HepG2 (cell line): ENCODE measurements at regions not wholly inside any gene's neighbourhood (a gene's known extent, or its start where the extent isn't known, plus 50 kb on each side); places are given as distances from the start of the nearest gene placed in this dataset.
A peak's percentile ranks its signal among the peaks of the same experiment; 100 is the strongest.

ENCODE experiments used
- ATAC-seq: fragments of 200-7000 bp; cut with Tn5 transposase; 3 replicates; pipeline ENCODE4 v1.9.1; 2020; ENCODE audit warnings: mild to moderate bottlenecking, moderate library complexity
- BruUV-seq: library from RNA; stranded (reverse); fragments of 400-500 nt; replicated peaks from 2 replicates; lab custom pipeline; 2021; lab: Mats Ljungman, UMichigan
- CTCF ChIA-PET: fragments of 300-600 bp; formaldehyde crosslinking; extraction: SDS; loops from one replicate; lab custom pipeline; 2021; ENCODE audit warnings: low total read pairs, inconsistent platforms, low intra/inter-chr PET ratio; lab: Yijun Ruan, JAX
- POLR2A ChIA-PET: fragments of 350-600 bp; sonication (Branson Sonifier 250); formaldehyde crosslinking; loops from one replicate; lab custom pipeline; 2020; ENCODE audit warnings: antibody characterized with exemption, inconsistent platforms; lab: Yijun Ruan, JAX
- DNase-seq: peaks from one replicate; pipeline ENCODE4 v3.0.0-alpha.2; 2015; ENCODE audit warnings: low spot score
- FAIRE-seq: peaks from 3 replicates; lab custom pipeline; 2011; peaks lifted over from hg19 to GRCh38; lab: Jason Lieb, UNC
- H2AFZ ChIP-seq: one replicate; pipeline ENCODE4 v1.6.1; 2011; ENCODE audit warnings: low read length, inconsistent platforms
- H3K27ac ChIP-seq: fragments of 300-600 bp; 3 replicates; pipeline ENCODE4 v1.8.0; 2011; ENCODE audit warnings: mixed run types, mild to moderate bottlenecking, mixed read lengths, low read length, inconsistent platforms; ENCODE audit not compliant: insufficient read depth; ENCODE audit errors: extremely low read length
- H3K27me3 ChIP-seq, 2 experiments: fragments of 200-600 bp in 1 of 2; 2 replicates in 1 of 2; 3 replicates in 1 of 2; pipeline versions ENCODE4 v1.6.0 to v1.8.0; 2011; ENCODE audit warnings: low read length in 2 of 2, mild to moderate bottlenecking in 2 of 2, moderate library complexity in 2 of 2, inconsistent platforms in 1 of 2; ENCODE audit not compliant: insufficient read depth in 2 of 2, control insufficient read depth in 1 of 2
- H3K36me3 ChIP-seq, 2 experiments: fragments of 200-600 bp in 1 of 2; replicated peaks in 1 of 2; 2 replicates in 1 of 2; 3 replicates in 1 of 2; pipeline versions ENCODE4 v1.5.1 to v1.8.0; 2011; ENCODE audit warnings: low read length in 2 of 2, inconsistent platforms in 1 of 2; ENCODE audit not compliant: insufficient read depth in 2 of 2, control insufficient read depth in 1 of 2
- H3K4me1 ChIP-seq: 2 replicates; pipeline ENCODE4 v1.5.1; 2012; ENCODE audit warnings: low read length, inconsistent platforms; ENCODE audit not compliant: insufficient read depth
- H3K4me2 ChIP-seq: 2 replicates; pipeline ENCODE4 v1.6.0; 2011; ENCODE audit warnings: low read depth, low read length, inconsistent platforms
- H3K4me3 ChIP-seq, 3 experiments: fragments of 200-600 bp in 1 of 3; sonication (generic), shearing (Covaris generic) in 1 of 3; replicated peaks in 1 of 3; 2 replicates each; pipeline ENCODE4 v1.5.1; 2011 to 2016; ENCODE audit warnings: low read length in 3 of 3, inconsistent platforms in 2 of 3, low read depth in 2 of 3, mild to moderate bottlenecking in 2 of 3, control low read depth in 1 of 3, mixed read lengths in 1 of 3; ENCODE audit not compliant: insufficient read depth in 1 of 3
- H3K79me2 ChIP-seq: one replicate; pipeline ENCODE4 v1.6.1; 2011; ENCODE audit warnings: low read length, inconsistent platforms; ENCODE audit not compliant: insufficient read depth
- H3K9ac ChIP-seq: 2 replicates; pipeline ENCODE4 v1.6.0; 2011; ENCODE audit warnings: mild to moderate bottlenecking, low read depth, low read length, inconsistent platforms; ENCODE audit not compliant: insufficient read depth
- H3K9me3 ChIP-seq: 2 replicates; pipeline ENCODE4 v1.5.1; 2012; ENCODE audit warnings: mild to moderate bottlenecking, low read length
- H4K20me1 ChIP-seq: 2 replicates; pipeline ENCODE4 v1.6.0; 2011; ENCODE audit warnings: inconsistent platforms, mild to moderate bottlenecking, low read length, moderate library complexity; ENCODE audit not compliant: insufficient read depth
- GATA4 ChIP-seq: sonication (generic); IDR thresholded peaks from 2 replicates; pipeline ENCODE4 v1.6.1; 2016; ENCODE audit warnings: antibody characterized with exemption, low read depth, borderline replicate concordance
- HNRNPK ChIP-seq: fragments of 200-400 bp; formaldehyde crosslinking; IDR thresholded peaks from 2 replicates; pipeline ENCODE4 v1.6.1; 2018; ENCODE audit warnings: low read length, low read depth, moderate library complexity, mild to moderate bottlenecking; ENCODE audit not compliant: poor library complexity, severe bottlenecking
- MATR3 ChIP-seq: sonication (generic); formaldehyde crosslinking; IDR thresholded peaks from 2 replicates; pipeline ENCODE4 v1.4.0; 2020; ENCODE audit warnings: missing genetic modification reagents
- PCBP2 ChIP-seq: fragments of 200-400 bp; formaldehyde crosslinking; optimal IDR thresholded peaks from 2 replicates; pipeline ENCODE3; 2018; ENCODE audit warnings: low read length, low read depth; ENCODE audit not compliant: poor library complexity, severe bottlenecking
- POGK ChIP-seq: sonication (generic); formaldehyde crosslinking; conservative IDR thresholded peaks from 2 replicates; pipeline ENCODE4 v1.8.0; 2022; ENCODE audit warnings: mild to moderate bottlenecking, moderate library complexity, missing genetic modification reagents
- SMAD1 ChIP-seq: sonication (generic); formaldehyde crosslinking; IDR thresholded peaks from 2 replicates; pipeline ENCODE4 v1.4.0; 2020; ENCODE audit warnings: missing genetic modification reagents, low read depth, mild to moderate bottlenecking, borderline replicate concordance
- STAT5B ChIP-seq: sonication (generic); formaldehyde crosslinking; IDR thresholded peaks from 2 replicates; pipeline ENCODE4 v1.4.0; 2020; ENCODE audit warnings: missing genetic modification reagents
- ZFP36L2 ChIP-seq: sonication (generic); formaldehyde crosslinking; IDR thresholded peaks from 2 replicates; pipeline ENCODE4 v1.4.0; 2020; ENCODE audit warnings: missing genetic modification reagents
- ZNF234 ChIP-seq: sonication (generic); formaldehyde crosslinking; conservative IDR thresholded peaks from 2 replicates; pipeline ENCODE4 v1.5.1; 2020; ENCODE audit warnings: mild to moderate bottlenecking, missing genetic modification reagents
- ZNF333 ChIP-seq: sonication (generic); formaldehyde crosslinking; IDR thresholded peaks from 2 replicates; pipeline ENCODE4 v1.4.0; 2020; ENCODE audit warnings: mild to moderate bottlenecking, missing genetic modification reagents, borderline replicate concordance
- ZNF350 ChIP-seq: sonication (generic); formaldehyde crosslinking; IDR thresholded peaks from 2 replicates; pipeline ENCODE4 v1.4.0; 2020; ENCODE audit warnings: mild to moderate bottlenecking, low read depth, missing genetic modification reagents, borderline replicate concordance
- ZNF543 ChIP-seq: sonication (generic); formaldehyde crosslinking; IDR thresholded peaks from 2 replicates; pipeline ENCODE4 v1.4.0; 2020; ENCODE audit warnings: mild to moderate bottlenecking, missing genetic modification reagents
- WGBS: methylation state at CpG from one replicate; pipeline ENCODE4 v1.1.6; 2017; ENCODE audit warnings: low lambda C conversion rate; 5-methylcytosine and 5-hydroxymethylcytosine counted together
- in situ Hi-C: cut with HindIII; loops from 2 replicates; pipeline ENCODE4 v1.10.0; 2017; ENCODE audit warnings: low pct_unique_long_range_greater_than_20kb; ENCODE audit not compliant: extremely low pct_ligation_motif_present
- intact Hi-C: fragments of 100-400 bp; cut with micrococcal nuclease; formaldehyde crosslinking; loops from one replicate; pipeline ENCODE4 v1.10.0; 2022; ENCODE audit not compliant: unreplicated experiment
- TF ChIP-seq, protein P1 (sequence below): sonication (generic); formaldehyde crosslinking; IDR thresholded peaks from 2 replicates; pipeline ENCODE4 v1.8.0; 2023; ENCODE audit warnings: mild to moderate bottlenecking, missing genetic modification reagents

- DNase-seq: no peak
- TF ChIP-seq, protein P1, sequence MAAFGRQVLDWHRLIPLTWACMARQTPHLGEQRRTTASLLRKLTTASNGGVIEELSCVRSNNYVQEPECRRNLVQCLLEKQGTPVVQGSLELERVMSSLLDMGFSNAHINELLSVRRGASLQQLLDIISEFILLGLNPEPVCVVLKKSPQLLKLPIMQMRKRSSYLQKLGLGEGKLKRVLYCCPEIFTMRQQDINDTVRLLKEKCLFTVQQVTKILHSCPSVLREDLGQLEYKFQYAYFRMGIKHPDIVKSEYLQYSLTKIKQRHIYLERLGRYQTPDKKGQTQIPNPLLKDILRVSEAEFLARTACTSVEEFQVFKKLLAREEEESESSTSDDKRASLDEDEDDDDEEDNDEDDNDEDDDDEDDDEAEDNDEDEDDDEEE (CRISPR knock-in tag): no peak
- TF ChIP-seq PCBP2: peak; percentile 40
- TF ChIP-seq HNRNPK: peak; percentile 59
- Histone ChIP-seq H3K9ac (no peak overlapping the region), H2AFZ (no peak overlapping the region), H3K27ac (no peak overlapping the region), H3K4me2 (no peak overlapping the region), H3K36me3 (no peaks in the 10 kb centered on the region), H3K27me3 (peaks cover 0 to 14% of the 10 kb centered on the region in 2 experiments; a peak in 3 of 5 replicates), H3K79me2 (no peaks in the 10 kb centered on the region), H4K20me1 (no peaks in the 10 kb centered on the region), H3K4me1 (no peaks in the 10 kb centered on the region), H3K4me3 (no peak overlapping the region), H3K9me3 (no peaks in the 10 kb centered on the region)
- no peak for ATAC-seq
- intact Hi-C loops (no loop called here), in situ Hi-C loops (no loop called here)
- BruUV-seq: no TSS peak
- CTCF ChIA-PET: no interaction called here
- no peak for FAIRE-seq
- POLR2A ChIA-PET: no interaction called here
Observed at GRCh38 chr7:25966469-25966868, 185.5 kb upstream of the NFE2L3 start.

DNA sequence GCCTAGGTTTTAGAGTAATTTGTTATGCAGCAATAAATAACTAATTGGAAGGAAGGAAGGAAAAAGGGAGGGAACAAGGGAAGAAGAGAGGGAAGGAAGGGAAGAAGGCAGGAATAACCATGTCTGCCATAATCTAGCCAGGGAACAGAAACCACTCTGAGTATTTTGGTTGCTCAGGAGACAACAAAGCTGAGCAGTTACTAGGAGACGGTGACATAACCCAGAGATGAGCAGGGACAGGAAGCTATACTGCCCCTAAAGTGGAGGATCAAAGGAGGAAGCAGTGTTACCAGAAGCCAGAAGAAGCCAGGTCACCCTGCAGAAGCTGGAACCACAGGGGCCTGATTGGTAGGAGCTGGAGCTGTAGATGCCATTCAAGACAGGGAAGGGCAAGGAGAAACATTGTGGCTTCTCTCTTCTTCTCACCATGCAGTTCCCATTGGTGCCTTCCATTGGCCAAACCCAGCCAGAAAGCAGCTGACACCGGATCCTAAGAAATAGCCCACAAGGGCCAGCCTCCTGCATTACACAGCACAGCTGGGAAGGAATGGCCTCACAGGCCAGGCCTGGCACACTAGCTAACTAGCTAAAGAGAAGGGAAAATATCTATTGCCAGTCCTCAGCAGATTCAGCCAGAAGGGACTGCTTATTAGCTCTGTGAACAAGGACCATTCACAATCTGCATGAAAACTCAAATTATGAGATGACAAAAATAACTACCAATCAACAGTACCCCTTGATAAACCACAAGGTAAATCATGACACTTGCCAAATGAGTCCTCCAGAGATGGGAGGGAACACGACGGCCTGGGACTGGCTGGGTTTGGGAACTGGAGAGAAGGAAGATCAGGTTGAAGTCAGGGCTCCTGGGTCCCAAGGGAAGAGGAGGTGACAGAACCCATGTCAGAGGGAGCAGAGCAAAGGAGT is 184.5 kb upstream of the NFE2L3 start:
- 66% methylated on average over 4 of the region's 4 CpGs for WGBS
- ATAC-seq: no peak
- no peak overlapping the region for H2AFZ ChIP-seq
- TF ChIP-seq STAT5B (CRISPR knock-in tag) (no peak), ZNF350 (CRISPR knock-in tag) (no peak), SMAD1 (CRISPR knock-in tag) (no peak), ZNF333 (CRISPR knock-in tag) (no peak), ZFP36L2 (CRISPR knock-in tag) (no peak), GATA4 (no peak), POGK (no peak), ZNF543 (CRISPR knock-in tag) (no peak), MATR3 (CRISPR knock-in tag) (no peak), ZNF234 (CRISPR knock-in tag) (no peak)
- no peak overlapping the region for H3K9ac ChIP-seq
- no peak overlapping the region for H3K27ac ChIP-seq
- no TSS peak for BruUV-seq
- POLR2A ChIA-PET: no interaction called here
- no peaks in the 10 kb centered on the region for H4K20me1 ChIP-seq
- H3K4me3 ChIP-seq: no peak overlapping the region
- CTCF ChIA-PET: no interaction called here
- intact Hi-C loops (no loop called here), in situ Hi-C loops (no loop called here)
- no peaks in the 10 kb centered on the region for H3K4me1 ChIP-seq
- FAIRE-seq: no peak
- H3K79me2 ChIP-seq: no peaks in the 10 kb centered on the region
- no peaks in the 10 kb centered on the region for H3K9me3 ChIP-seq
- no peaks in the 10 kb centered on the region for H3K36me3 ChIP-seq
- peaks cover 0 to 13% of the 10 kb centered on the region in 2 experiments; a peak in 3 of 5 replicates for H3K27me3 ChIP-seq
- no peak overlapping the region for H3K4me2 ChIP-seq
- DNase-seq: no peak
